RWPE1 (cell line): ENCODE measurements at regions not wholly inside any gene's neighbourhood (a gene's known extent, or its start where the extent isn't known, plus 50 kb on each side); places are given as distances from the start of the nearest gene placed in this dataset.

ENCODE experiments used
- CTCF ChIA-PET: fragments of 350-600 bp; sonication (Branson Sonifier 250); formaldehyde crosslinking; extraction: SDS; loops from one replicate; lab custom pipeline; 2021; lab: Yijun Ruan, JAX
- POLR2A ChIA-PET: fragments of 400-600 bp; formaldehyde crosslinking; extraction: SDS; loops from one replicate; lab custom pipeline; 2020; ENCODE audit warnings: antibody characterized with exemption; ENCODE audit not compliant: low non-redundant PET; lab: Yijun Ruan, JAX
- DNase-seq: peaks from one replicate; pipeline ENCODE4 v3.0.0; 2012; ENCODE audit warnings: low spot score
- H3K27ac ChIP-seq: fragments of 450-650 bp; 2 replicates; pipeline ENCODE4 v1.5.1; 2017
- CTCF ChIP-seq: fragments of 450-650 bp; conservative IDR thresholded peaks from 2 replicates; pipeline ENCODE4 v1.5.1; 2017; ENCODE audit warnings: low read depth, mild to moderate bottlenecking

DNA sequence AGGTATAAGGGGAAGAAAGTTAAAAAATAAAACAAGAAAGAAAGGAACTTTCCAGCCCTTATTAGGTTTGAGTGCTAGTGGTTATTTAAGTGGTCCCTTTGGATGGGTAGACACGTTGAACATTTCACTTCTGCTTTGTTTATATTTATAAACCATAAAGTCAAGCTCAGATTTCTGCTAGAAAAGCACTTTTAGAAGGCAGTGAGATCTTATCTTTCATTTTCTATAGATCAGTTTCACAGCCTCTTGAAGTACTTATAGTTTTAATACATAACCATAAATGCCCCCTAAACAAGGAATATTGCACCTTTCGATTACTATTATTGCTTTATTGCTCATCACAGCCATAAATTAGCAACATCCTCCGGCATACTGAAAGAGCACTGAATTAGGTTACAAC lies 446.8 kb upstream of the PLXNA2 start:
- H3K27ac ChIP-seq: no peak overlapping the region
- POLR2A ChIA-PET: no interaction called here
- DNase-seq: no peak
- CTCF ChIA-PET: no interaction called here
- TF ChIP-seq CTCF: no peak

- DNase-seq: no peak
- POLR2A ChIA-PET: no interaction called here
- no peak overlapping the region for H3K27ac ChIP-seq
- TF ChIP-seq CTCF: no peak
- CTCF ChIA-PET: no interaction called here
These were observed 465.8 kb upstream of the PLXNA2 start for GRCh38 chr1:208709981-208710380.

- POLR2A ChIA-PET: no interaction called here
- CTCF ChIA-PET: no interaction called here
- TF ChIP-seq CTCF: no peak
- H3K27ac ChIP-seq: no peak overlapping the region
- DNase-seq: no peak
These were observed 470.1 kb upstream of the PLXNA2 start for GRCh38 chr1:208714323-208714722.

DNA sequence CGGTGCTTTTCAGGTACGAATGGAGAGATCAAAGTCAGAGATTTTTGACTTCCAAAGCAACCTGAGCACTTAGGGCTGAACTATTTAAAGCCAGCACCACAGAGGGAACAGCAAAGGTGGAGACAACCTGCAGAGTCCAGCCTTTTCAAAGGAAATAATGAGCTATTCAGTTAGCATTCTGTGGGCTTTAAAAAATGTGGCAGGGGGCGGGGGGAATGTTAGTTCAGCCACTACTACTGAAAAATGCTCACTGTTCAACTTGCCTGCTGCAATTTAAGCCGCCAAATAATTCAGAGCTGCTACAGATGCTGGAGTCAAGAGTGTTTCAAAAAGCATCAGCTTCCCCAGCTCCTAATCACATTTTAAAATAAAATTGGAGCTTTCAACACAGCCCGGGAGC lies 473.3 kb upstream of the PLXNA2 start:
- CTCF ChIA-PET: no interaction called here
- TF ChIP-seq CTCF: no peak
- POLR2A ChIA-PET: no interaction called here
- DNase-seq: no peak
- H3K27ac ChIP-seq: no peak overlapping the region

- no peak overlapping the region for H3K27ac ChIP-seq
- ChIA-PET POLR2A (no interaction called here), CTCF (no interaction called here)
- DNase-seq: no peak
- TF ChIP-seq CTCF: no peak
These were observed 478.4 kb upstream of the PLXNA2 start for GRCh38 chr1:208722592-208722991.

DNA sequence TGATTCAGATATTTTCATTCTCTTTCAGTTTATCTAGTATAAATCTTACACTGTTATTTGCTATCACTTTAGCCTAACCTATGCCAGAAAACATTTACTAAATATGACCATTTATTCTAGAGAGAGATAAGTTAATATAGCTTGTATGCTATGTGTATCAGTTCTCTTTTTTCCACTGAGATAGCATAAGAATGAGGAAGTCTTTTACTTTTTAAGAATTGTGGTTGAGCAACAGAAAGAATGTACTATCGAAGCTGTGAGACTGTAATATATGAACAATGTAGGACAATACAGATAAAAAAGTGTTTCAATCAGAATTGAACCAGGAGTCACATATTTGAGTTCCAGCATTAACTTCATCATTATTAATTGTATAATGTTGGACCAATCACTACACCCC lies 479.9 kb upstream of the PLXNA2 start:
- no peak overlapping the region for H3K27ac ChIP-seq
- DNase-seq: no peak
- TF ChIP-seq CTCF: no peak
- POLR2A ChIA-PET: no interaction called here
- CTCF ChIA-PET: interaction anchor here (0.7 kb wide), 1 partner anchor 954 kb away, joined by 3 read pairs; no protein-coding TSS in a partner anchor

DNA sequence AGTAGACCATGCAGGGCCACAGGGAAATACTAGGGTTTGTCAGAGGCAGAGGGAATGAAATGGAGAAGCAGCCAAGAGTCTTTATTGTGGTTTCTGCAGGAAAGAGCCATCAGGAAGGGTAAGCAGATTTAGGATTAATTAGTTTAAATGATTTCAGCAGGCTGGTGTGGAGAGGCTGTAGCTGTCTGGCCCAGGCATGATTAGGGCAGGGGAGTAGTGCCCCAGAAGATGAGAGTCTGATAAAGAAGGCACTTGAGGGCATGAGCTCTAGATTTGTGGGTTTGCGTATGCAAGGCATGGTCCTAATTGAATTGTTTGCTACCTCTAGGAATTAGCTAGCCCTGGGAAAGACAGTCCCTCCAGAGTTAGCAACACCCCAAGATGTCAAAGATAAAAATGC lies 484.6 kb upstream of the PLXNA2 start:
- POLR2A ChIA-PET: no interaction called here
- H3K27ac ChIP-seq: no peak overlapping the region
- no peak for TF ChIP-seq CTCF
- no peak for DNase-seq
- CTCF ChIA-PET: no interaction called here
